Right kidney (tissue), 1 donor: ENCODE measurements at regions not wholly inside any gene's neighbourhood (a gene's known extent, or its start where the extent isn't known, plus 50 kb on each side); places are given as distances from the start of the nearest gene placed in this dataset.
"Not testable (repeated sequence)": the region's sequence is repeated elsewhere in the genome, so short reads cannot be mapped to it uniquely, and the experiment has no call there.

Experiments
- DNase-seq: peaks from one replicate; pipeline ENCODE4 v3.0.0-alpha.2; 2016

DNA sequence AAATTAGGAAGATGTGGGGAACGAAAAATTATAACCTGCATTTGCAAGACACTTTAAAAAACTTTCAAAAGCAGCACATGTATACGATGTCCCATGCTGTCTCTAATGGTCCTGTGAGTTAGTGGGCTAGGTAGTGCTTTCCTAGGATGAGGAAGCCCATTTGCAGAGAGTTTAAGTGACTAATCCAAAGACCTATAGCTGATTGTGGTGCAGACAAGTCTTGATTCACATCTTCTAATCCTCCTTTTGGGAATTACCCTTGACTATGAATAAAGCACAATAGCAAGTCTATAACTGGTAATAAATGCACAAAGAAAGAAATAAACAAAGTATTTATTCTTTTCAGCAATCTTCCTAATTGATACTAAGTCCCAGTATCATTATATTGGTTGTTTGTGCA lies 234.6 kb upstream of the FANCL start:
- no peak for DNase-seq

GRCh38 chr2:58473165-58473564 lies 232.0 kb upstream of the FANCL start:
- DNase-seq, result no peak

GRCh38 chr2:58466804-58467203 lies 225.7 kb upstream of the FANCL start:
- no peak for DNase-seq

DNA sequence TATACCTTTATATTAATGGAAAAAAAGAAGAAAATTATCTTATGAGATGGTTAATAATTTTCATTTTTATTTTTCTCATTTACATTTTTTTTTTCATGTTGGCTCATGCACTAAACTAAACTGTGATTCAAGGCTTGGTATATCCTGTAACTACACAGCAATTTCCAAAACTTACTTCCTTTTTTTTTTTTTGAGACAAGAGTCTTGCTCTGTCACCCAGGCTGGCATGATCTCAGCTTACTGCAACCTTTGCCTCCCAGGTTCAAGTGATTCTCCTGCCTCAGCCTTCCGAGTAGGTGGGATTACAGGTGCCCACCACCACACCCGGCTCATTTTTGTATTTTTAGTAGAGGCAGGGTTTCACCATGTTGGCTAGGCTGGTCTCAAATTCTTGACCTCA lies 224.9 kb upstream of the FANCL start:
- DNase-seq, result not testable (repeated sequence)

GRCh38 chr2:58460670-58461069 lies 219.5 kb upstream of the FANCL start:
- no peak for DNase-seq

GRCh38 chr2:58449286-58450010 lies 208.3 kb upstream of the FANCL start:
- DNase-seq, result no peak

DNA sequence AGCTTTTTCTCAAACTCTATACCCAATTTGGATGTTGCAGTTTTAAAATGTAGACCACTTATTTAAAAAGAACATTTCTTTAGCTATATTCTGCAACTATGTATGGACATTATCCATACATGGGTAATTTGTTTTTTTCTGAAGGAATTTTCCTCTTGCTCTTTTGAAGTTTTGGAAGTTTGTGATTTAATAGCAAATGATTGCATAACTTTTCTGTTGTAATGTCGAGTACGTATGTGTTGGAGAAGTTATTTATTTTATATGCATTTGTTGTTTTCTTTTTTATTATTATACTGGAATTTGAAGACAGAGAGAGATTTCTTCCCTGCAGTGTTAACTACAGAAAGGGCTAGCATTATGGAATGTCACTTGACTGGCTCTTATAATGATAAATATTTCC lies 207.7 kb upstream of the FANCL start:
- DNase-seq, result no peak

DNA sequence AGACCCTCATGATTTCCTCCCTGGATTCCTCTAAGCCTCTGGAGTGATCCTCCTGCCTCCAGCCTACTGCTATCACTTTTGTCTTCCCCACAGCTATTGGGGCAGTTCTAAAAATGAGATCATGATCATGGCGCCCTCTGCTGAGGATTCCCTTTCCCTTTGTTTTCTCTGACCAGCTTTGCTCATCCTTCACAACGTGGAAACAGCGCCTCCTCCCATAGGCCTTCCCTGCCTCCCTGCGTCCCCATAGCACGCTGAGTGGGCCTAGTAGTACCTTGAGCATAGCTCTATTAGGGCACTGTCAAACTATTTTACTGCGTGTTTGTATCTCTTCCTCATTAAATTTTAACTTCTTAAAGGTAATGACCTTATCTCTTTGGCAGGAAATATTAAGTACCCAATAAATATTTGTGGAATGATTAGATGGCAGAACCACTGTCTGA lies 207.0 kb upstream of the FANCL start:
- DNase-seq, result peak; percentile 13

- no peak for DNase-seq
Observed at GRCh38 chr2:58447586-58447985, 206.5 kb upstream of the FANCL start.

DNA sequence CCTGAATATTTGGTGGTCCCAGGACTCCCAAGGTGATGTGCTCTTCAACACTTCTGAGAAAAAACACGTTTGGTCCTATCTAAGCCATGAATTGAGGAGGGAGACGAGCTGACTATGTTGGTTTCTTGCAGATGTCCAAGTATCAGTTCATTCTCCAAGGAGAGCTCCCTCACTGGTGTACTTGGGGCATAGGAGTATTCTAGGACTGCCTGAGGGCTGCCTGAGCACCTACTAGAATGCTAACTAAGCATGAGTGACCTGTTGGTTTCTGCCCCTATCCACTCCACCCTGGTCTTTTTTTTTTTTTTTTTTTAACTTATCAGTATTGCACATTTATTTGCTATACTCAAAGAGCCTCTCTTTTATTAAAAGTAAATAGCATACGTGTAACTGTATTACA lies 200.5 kb upstream of the FANCL start:
- no peak for DNase-seq

GRCh38 chr2:58436872-58437271 lies 195.7 kb upstream of the FANCL start:
- no peak for DNase-seq

GRCh38 chr2:58435246-58435645 lies 194.1 kb upstream of the FANCL start:
- DNase-seq, result no peak

DNA sequence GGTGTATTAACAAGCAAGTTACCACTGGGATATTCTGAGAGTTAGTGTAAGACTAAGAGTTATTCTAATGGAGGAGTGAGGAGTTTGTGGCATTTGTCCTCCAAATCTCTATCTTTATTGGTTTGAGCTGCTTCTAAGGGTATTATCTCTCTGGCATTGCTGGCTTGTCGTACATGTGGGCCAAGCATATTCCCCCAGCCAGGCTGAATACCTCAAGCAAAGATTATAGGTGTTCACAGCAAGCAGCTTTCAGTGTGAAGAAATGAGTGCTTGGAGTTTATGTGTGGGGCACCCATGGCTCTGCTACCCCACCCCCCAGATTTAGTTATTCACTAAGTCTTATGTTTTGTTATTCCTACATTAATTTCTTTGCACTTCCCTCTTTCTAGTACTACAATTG lies 193.6 kb upstream of the FANCL start:
- DNase-seq, result no peak

DNA sequence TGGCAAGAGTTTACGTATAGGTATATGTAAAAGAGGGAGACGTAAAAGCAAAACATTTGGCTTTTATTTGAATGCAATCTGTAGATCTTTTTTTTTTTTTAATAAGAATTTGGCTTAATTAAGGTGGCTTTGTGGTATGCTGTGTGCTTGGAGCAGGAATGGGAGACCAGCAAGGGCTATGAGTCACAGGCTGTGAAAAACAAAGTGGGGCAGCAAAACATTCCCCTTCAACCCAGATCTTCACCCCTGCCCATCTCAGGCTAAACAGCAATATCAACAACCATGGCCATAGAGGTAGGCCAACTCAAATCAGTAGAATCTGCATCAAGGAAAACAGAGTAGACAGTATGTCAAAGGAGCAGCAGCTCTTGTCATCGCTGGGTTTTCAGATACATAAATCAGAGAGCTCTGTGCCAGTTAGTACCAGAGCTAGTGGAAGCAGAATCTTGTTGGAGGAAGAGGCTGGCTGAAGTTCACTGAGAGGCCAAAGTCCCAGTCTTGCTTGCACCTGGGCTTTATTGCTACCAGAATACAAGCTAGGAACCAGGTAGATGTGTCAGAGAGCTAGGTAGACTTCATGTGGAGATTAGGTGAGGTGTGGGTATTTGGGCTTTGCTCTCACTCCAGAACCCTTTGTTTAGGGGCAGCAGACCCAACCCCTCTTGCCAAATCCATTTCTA lies 191.5 kb upstream of the FANCL start:
- DNase-seq, result no peak

DNA sequence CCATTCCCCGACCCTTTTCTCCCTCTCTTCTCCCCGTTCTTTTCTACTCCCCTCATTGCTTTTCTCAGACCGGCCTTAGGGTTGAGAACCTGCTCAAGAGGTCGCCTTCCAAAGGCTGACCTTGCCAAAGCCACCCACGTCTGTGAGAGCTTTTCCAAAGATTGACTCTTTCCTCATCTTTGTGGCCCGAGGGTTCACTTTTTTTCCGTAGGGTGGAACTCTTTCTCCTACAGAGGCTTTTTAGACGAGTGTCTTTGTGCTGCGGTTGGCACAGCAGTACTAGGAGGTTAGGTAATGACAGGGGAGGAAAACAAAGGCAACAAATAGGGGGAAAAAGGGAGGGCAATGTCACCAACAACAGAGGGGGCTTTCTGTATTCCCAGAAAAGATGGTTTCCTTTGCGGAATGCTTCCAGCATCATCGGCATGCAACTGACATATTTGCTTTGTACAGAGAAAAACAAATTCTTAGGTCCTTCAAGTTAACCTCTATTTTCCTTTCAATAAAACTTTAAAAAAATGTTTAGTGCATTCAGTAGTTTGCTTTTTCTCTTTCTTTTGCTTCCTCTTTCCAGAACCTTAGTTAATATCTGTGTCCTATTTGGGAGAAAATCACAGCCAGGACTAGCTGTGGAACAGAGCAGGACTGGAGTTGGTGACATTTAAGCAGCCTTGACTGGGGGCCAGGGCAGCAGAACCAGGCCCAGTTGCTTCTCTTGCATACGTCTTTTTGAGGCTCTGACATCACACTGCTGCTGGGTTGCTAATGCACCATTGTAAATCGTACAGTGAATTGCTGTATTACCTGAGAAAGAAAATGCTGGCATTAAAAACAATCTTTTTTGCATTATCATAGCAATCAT lies 188.1 kb upstream of the FANCL start:
- DNase-seq, result no peak

DNA sequence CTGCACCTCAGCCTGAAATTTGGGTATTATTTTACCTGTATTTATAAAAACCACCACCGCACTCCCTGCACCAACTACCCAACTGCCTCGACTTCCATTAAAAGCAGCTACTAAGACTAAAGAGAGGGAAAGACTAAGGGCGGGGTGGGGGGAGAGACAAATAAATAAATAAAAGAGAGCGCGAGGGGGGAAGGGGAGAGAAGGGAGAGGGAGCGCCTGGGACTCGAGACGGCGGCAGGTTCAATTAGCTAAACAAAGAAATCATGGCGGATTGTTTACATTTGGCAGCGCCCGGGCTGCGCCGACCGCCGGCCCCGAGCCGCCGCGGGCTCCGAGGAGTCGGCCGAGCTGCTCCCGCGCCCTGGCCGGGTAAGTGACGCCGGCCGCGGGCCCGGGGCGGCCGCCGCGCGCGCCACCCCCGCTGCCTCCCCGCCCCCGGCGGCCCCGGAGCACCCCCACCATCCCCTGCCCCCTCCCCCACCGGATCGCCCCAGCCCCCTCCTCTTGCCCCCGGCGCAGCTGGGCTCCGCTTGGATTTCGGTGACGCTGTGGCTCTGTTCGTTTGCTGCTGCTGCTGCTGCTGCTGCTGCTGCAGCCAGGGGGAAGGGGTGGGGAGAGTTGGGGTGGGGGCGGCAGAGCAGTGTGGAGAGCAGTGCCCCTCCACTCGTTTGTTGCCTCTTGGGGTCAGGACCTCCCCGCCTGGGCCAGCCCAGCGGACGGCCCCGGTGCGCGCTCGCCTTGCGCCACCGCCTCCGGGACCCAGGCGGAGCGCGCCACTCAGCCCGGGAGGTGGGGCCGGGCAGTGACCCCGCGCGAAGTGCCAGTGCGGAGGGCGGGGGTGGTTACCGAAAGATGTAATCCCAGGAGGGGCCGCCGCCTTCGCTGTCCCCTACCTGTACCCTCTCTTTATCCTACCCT lies 187.2 kb upstream of the FANCL start:
- peak; percentile 73 for DNase-seq

GRCh38 chr2:58427572-58428095 lies 186.5 kb upstream of the FANCL start:
- peak; percentile 75 for DNase-seq

GRCh38 chr2:58425368-58425767 lies 184.2 kb upstream of the FANCL start:
- no peak for DNase-seq

- no peak for DNase-seq
Observed at GRCh38 chr2:58419983-58420382, 178.9 kb upstream of the FANCL start.

DNA sequence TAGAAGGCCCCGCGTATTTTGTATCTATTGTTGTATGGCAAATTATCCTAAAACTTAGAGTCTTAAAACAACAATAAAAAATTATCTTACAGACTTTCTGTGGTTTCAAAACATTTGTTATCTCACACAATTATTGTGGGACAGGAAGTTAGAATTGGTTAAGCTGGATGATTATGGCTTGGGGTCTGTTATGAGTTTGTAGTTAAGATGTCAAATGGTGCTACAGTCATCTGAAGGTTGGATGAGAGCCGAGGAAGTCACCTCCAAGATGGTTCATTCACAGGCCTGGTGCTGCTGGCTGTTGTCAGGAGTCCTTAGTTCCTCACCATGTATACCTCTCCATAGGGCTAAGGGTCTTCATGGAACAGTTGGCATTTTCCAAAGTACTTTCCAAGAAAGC lies 175.6 kb upstream of the FANCL start:
- DNase-seq, result no peak

DNA sequence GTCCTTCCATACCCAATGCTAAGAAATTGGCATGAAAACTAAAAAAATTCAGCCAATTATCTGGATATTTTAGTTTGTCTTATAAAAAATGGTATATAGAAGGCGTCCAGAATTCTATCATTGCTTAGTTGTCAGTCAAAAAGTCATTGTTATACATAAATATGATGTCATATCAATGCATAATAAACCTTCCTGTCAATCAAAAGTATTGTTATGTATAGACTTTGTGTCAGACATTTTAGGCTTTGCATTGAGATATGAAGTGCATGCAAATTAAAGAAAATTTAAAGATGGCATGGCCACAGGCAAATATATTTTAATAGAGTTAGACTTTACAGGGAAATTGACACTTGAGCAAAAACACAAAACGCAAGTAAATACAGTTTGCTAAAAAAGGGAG lies 173.4 kb upstream of the FANCL start:
- no peak for DNase-seq

- no peak for DNase-seq
Observed at GRCh38 chr2:58410549-58410948, 169.4 kb upstream of the FANCL start.
